EL (cell line): ENCODE measurements at regions not wholly inside any gene's neighbourhood (a gene's known extent, or its start where the extent isn't known, plus 50 kb on each side); places are given as distances from the start of the nearest gene placed in this dataset.

Experiments
- DNase-seq: peaks from one replicate; pipeline ENCODE4 v3.0.0-alpha.2; 2016

GRCh38 chr4:115396034-115396433 lies 282.6 kb upstream of the NDST4 start:
- DNase-seq, result no peak

GRCh38 chr4:115376866-115377265 lies 263.4 kb upstream of the NDST4 start:
- DNase-seq, result no peak

GRCh38 chr4:115374621-115375020 lies 261.2 kb upstream of the NDST4 start:
- no peak for DNase-seq

GRCh38 chr4:115370490-115370889 lies 257.1 kb upstream of the NDST4 start:
- no peak for DNase-seq

GRCh38 chr4:115370012-115370411 lies 256.6 kb upstream of the NDST4 start:
- no peak for DNase-seq

GRCh38 chr4:115366390-115366789 lies 253.0 kb upstream of the NDST4 start:
- no peak for DNase-seq

GRCh38 chr4:115365185-115365584 lies 251.8 kb upstream of the NDST4 start:
- DNase-seq, result no peak

- DNase-seq, result no peak
Measured at GRCh38 chr4:115361781-115362180, 248.4 kb upstream of the NDST4 start.

GRCh38 chr4:115360431-115360830 lies 247.0 kb upstream of the NDST4 start:
- DNase-seq, result no peak

- no peak for DNase-seq
Measured at GRCh38 chr4:115357776-115358175, 244.4 kb upstream of the NDST4 start.

- no peak for DNase-seq
Measured at GRCh38 chr4:115356176-115356575, 242.8 kb upstream of the NDST4 start.

GRCh38 chr4:115355329-115355728 lies 241.9 kb upstream of the NDST4 start:
- DNase-seq, result no peak

GRCh38 chr4:115353370-115353769 lies 239.9 kb upstream of the NDST4 start:
- no peak for DNase-seq

- DNase-seq, result no peak
Measured at GRCh38 chr4:115343171-115343570, 229.8 kb upstream of the NDST4 start.

- no peak for DNase-seq
Measured at GRCh38 chr4:115334736-115335411, 221.5 kb upstream of the NDST4 start.

- no peak for DNase-seq
Measured at GRCh38 chr4:115332078-115332477, 218.7 kb upstream of the NDST4 start.

GRCh38 chr4:115331241-115331640 lies 217.8 kb upstream of the NDST4 start:
- no peak for DNase-seq

- no peak for DNase-seq
Measured at GRCh38 chr4:115325836-115326235, 212.4 kb upstream of the NDST4 start.

GRCh38 chr4:115323106-115323707 lies 209.8 kb upstream of the NDST4 start:
- DNase-seq, result no peak

GRCh38 chr4:115315182-115315581 lies 201.8 kb upstream of the NDST4 start:
- no peak for DNase-seq

GRCh38 chr4:115310641-115311040 lies 197.2 kb upstream of the NDST4 start:
- DNase-seq, result no peak

- DNase-seq, result no peak
Measured at GRCh38 chr4:115294717-115295116, 181.3 kb upstream of the NDST4 start.

GRCh38 chr4:115293093-115293462 lies 179.7 kb upstream of the NDST4 start:
- DNase-seq, result no peak

- DNase-seq, result no peak
Measured at GRCh38 chr4:115292320-115293092, 179.1 kb upstream of the NDST4 start.
